ENCODE measurements at regions not wholly inside any gene's neighbourhood (a gene's known extent, or its start where the extent isn't known, plus 50 kb on each side); places are given as distances from the start of the nearest gene placed in this dataset.

DNA sequence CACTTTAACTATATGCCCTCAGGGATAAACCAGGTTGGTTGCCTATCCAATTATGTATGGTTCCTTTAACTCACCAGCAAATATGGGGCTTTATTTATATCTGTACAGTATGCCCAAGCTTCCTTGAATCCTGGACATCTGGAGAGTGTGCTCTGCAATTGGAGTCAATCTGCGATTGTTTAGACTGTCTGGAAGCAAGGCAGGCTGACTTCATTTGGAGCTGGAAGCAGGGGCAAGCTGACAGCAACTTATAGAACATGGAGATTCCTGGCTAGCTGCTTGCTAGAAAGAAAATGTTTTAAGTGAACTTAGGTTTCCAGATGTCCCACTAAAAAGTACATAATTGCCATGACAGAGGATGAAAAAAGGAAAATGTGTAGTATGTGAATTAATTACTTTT lies 63.7 kb upstream of the TPRG1 start:
- Histone ChIP-seq H3K27me3 (no peaks in the 10 kb centered on the region), H3K9me3 (replicated peaks) (no peaks in the 10 kb centered on the region), H3K27ac (no peak overlapping the region), H3K4me3 (no peak overlapping the region), H3K36me3 (no peaks in the 10 kb centered on the region), H3K4me1 (no peaks in the 10 kb centered on the region)
- no peak for DNase-seq

DNA sequence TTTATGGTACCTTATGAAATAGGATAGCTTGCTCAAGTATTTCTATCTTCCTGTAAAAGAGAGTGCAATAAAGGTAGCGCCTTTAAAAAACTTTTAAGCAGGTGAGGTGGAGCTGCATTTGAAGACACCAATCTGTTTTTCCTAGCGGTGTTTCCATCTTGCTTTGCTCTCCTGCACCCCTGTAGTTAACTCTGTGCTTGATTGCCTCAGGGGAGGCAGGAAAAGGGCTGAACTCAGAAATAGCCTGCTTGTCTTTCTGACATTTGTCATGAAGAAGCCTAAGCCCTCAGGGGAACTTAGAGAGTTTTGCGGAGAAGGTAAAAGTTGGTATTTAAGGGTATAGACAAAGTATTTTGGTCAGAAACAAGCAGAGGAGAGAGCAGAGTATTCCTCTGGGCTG lies 63.0 kb upstream of the TPRG1 start:
- no peaks in the 10 kb centered on the region for H3K27me3 ChIP-seq
- no peak overlapping the region for H3K4me3 ChIP-seq
- H3K36me3 ChIP-seq: no peaks in the 10 kb centered on the region
- no peaks in the 10 kb centered on the region for H3K4me1 ChIP-seq
- H3K9me3 ChIP-seq (replicated peaks): no peaks in the 10 kb centered on the region
- H3K27ac ChIP-seq: no peak overlapping the region
- DNase-seq: no peak

DNA sequence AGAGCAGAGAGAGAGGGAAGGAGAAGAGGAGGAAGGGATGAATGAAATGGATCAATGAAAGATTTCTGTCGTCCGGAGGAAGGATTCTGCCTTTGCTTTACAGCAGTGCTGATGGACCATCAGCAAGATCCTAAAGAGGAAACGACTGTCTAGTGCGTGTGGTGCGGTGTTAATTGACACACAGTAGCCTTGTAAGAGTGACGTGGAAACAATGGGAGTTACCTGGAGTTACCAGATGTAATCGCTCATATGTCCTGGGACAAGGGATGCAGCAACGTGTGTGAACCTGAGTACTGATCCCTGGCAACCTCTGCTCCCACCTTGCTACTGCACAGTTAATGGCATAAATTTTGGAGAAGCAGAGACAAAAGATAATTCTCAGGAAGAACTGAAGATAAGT lies 62.6 kb upstream of the TPRG1 start:
- Histone ChIP-seq H3K4me3 (no peak overlapping the region), H3K4me1 (no peaks in the 10 kb centered on the region), H3K27ac (no peak overlapping the region), H3K27me3 (no peaks in the 10 kb centered on the region), H3K36me3 (no peaks in the 10 kb centered on the region), H3K9me3 (replicated peaks) (no peaks in the 10 kb centered on the region)
- no peak for DNase-seq

DNA sequence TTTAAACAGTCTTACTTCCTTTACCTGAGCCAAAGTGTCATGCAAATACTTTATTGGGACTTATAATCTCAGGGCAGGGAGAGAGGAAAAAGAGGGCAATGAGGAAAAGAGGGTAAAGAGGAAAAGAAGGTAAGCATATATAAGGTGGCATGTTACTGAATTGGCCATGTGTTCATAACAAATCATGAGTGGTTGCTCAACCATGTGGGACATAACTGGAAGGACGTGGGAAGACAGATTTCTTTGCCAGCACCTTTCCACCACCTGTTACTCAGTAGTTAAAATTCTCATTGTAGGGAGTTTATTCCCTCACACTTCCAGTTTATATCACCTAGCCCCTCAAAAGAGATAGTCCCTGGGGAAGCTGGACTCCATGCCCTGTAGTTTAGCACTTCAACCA lies 54.7 kb upstream of the TPRG1 start:
- no peak overlapping the region for H3K27ac ChIP-seq
- H3K27me3 ChIP-seq: no peaks in the 10 kb centered on the region
- no peak overlapping the region for H3K4me3 ChIP-seq
- H3K36me3 ChIP-seq: no peaks in the 10 kb centered on the region
- no peaks in the 10 kb centered on the region for H3K9me3 ChIP-seq (replicated peaks)
- H3K4me1 ChIP-seq: no peaks in the 10 kb centered on the region
- no peak for DNase-seq

DNA sequence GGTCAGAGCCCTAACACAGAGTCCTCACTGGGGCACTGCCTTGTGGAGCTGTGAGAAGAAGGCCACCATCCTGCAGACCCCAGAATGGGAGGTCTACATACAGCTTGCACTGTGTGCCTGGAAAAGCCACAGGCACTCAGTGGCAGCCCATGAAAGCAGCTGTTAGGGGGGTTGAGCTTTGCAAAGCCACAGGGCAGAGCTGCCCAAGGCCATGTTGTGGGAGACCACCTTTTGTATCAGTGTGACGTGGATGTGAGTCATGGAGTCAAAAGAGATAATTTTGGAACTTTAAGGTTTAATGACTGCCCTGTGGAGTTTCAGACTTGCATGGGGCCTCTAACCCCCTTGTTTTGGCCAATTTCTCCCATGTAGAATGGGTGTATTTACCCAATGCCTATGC lies 52.9 kb upstream of the TPRG1 start:
- H3K27ac ChIP-seq: no peak overlapping the region
- no peaks in the 10 kb centered on the region for H3K27me3 ChIP-seq
- H3K36me3 ChIP-seq: no peaks in the 10 kb centered on the region
- H3K4me3 ChIP-seq: no peak overlapping the region
- no peaks in the 10 kb centered on the region for H3K9me3 ChIP-seq (replicated peaks)
- H3K4me1 ChIP-seq: no peaks in the 10 kb centered on the region
- no peak for DNase-seq

DNA sequence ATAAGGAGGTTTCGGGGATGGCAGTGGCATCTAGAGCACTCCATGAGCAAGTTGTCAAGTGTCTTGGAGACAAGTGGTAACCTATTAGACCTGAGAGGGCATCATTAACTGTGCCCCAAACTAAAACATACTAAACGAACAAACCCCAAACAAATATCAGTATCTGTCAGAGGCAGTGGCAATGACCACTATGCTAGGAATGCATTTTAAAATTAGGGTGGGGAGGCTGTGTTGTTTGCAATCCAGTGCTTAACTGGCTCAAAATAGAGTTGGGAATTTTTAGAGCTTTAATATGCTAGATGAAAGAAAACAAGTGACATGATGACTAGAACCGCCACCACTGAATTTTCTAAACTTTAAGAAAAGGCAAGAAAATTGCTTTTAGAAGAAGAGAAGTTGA lies 51.8 kb upstream of the TPRG1 start:
- Histone ChIP-seq H3K27ac (no peak overlapping the region), H3K4me1 (no peaks in the 10 kb centered on the region), H3K36me3 (no peaks in the 10 kb centered on the region), H3K4me3 (no peak overlapping the region), H3K9me3 (replicated peaks) (no peaks in the 10 kb centered on the region), H3K27me3 (no peaks in the 10 kb centered on the region)
- no peak for DNase-seq

DNA sequence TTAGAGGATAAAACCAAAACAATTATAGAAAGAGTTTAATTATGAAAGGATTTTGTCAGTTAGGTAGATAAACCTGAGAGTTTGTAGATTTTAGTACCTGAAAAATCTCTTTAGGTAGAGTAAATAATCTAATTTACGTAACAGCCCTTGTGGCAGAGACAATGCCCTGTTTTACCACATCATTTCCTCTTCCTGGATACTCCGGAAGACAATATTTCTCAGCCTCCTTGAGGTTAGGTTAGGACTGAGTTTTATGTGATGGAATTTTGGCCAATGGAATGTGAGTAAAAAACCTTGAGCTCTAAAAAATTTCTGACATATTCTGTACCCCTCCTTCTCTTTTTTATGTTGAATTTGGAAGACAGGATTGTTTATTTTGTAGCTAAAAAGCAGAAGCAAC lies 50.7 kb upstream of the TPRG1 start:
- Histone ChIP-seq H3K36me3 (no peaks in the 10 kb centered on the region), H3K27me3 (no peaks in the 10 kb centered on the region), H3K4me1 (no peaks in the 10 kb centered on the region), H3K9me3 (replicated peaks) (no peaks in the 10 kb centered on the region), H3K4me3 (no peak overlapping the region), H3K27ac (no peak overlapping the region)
- DNase-seq: no peak

All from SJCRH30 (cell line).